ENCODE measurements at regions not wholly inside any gene's neighbourhood (a gene's known extent, or its start where the extent isn't known, plus 50 kb on each side); places are given as distances from the start of the nearest gene placed in this dataset.

DNA sequence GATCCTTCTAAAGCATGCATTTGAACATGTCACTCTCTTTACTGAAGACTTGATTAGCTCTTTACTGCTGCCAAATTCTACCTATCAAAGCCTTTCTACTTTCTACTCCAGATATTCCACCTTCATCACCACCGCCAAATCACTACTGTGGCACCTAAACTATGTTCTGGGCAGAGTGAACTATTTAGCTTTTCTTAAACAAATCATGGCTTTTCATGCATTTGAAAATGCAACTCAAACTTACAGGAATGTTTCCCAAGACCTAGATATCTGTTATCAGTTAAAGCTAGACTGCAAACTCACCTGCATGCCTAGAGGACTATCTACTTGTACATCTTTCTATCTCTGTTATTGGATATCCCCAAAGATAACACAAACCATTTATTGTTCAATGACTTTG lies 109.3 kb downstream of the MAFB start:
- no peaks in the 10 kb centered on the region for H3K36me3 ChIP-seq (ENCODE audit: control insufficient read depth in 2 of 2, extremely low read depth in 1 of 2, insufficient read depth in 2 of 2, low read length in 2 of 2)
- no peaks in the 10 kb centered on the region for H3K4me1 ChIP-seq (ENCODE audit: control insufficient read depth, extremely low read depth, insufficient read depth, low read length)
- DNase-seq (ENCODE audit: low read depth, low spot score) (no peak), FAIRE-seq (no peak)
- no TSS peak for BruUV-seq (replicated peaks)
- H2AFZ ChIP-seq (ENCODE audit: low read depth, low read length) = no peak overlapping the region
- H3K79me2 ChIP-seq (ENCODE audit: control insufficient read depth, insufficient read depth, low read length) = no peaks in the 10 kb centered on the region
- ChIA-PET POLR2A (no interaction called here), CTCF (no interaction called here)
- dilution Hi-C loops (cut with MboI; ENCODE audit: extremely low pct_ligation_motif_present, low sequenced_read_pairs) (loop anchor here (10.0 kb wide), 1 partner anchor 175 kb away; no protein-coding TSS in a partner anchor), intact Hi-C loops (cut with micrococcal nuclease) (no loop called here)
- H3K27ac ChIP-seq (ENCODE audit: insufficient read depth, low read depth, low read length) = no peak overlapping the region
- no peaks in the 10 kb centered on the region for H3K9me3 ChIP-seq (replicated peaks; ENCODE audit: control insufficient read depth, insufficient read depth, low read length)
- no peak overlapping the region for H3K4me3 ChIP-seq (replicated peaks in 1 of 3; ENCODE audit: insufficient read depth in 1 of 3, low read depth in 1 of 3, low read length in 3 of 3)
- H3K9me1 ChIP-seq (replicated peaks; ENCODE audit: control insufficient read depth, extremely low read depth, insufficient read depth, low read length) = no peaks in the 10 kb centered on the region
- H4K20me1 ChIP-seq (replicated peaks; ENCODE audit: control insufficient read depth, extremely low read depth, insufficient read depth, low read length) = no peaks in the 10 kb centered on the region
- TF ChIP-seq, protein P1, sequence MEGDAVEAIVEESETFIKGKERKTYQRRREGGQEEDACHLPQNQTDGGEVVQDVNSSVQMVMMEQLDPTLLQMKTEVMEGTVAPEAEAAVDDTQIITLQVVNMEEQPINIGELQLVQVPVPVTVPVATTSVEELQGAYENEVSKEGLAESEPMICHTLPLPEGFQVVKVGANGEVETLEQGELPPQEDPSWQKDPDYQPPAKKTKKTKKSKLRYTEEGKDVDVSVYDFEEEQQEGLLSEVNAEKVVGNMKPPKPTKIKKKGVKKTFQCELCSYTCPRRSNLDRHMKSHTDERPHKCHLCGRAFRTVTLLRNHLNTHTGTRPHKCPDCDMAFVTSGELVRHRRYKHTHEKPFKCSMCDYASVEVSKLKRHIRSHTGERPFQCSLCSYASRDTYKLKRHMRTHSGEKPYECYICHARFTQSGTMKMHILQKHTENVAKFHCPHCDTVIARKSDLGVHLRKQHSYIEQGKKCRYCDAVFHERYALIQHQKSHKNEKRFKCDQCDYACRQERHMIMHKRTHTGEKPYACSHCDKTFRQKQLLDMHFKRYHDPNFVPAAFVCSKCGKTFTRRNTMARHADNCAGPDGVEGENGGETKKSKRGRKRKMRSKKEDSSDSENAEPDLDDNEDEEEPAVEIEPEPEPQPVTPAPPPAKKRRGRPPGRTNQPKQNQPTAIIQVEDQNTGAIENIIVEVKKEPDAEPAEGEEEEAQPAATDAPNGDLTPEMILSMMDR (IDR thresholded peaks at IDR 0.05; ENCODE audit: extremely low read depth in 1 of 2, insufficient read depth in 1 of 2, low read depth in 1 of 2, low read length in 2 of 2) = no peak
- TF ChIP-seq MYC (IDR thresholded peaks at IDR 0.05; ENCODE audit: low read depth, low read length) (no peak), JUN (IDR thresholded peaks at IDR 0.05; ENCODE audit: borderline replicate concordance, insufficient read depth, insufficient read length, low read depth) (no peak), GATA2 (IDR thresholded peaks at IDR 0.05; ENCODE audit: insufficient read depth, insufficient read length, low read depth, low read length) (no peak), POLR2A (IDR thresholded peaks at IDR 0.05; ENCODE audit: low read depth, low read length) (no peak), POLR2AphosphoS5 (IDR thresholded peaks at IDR 0.05; ENCODE audit: insufficient read depth, low read depth, low read length) (no peak), FOS (IDR thresholded peaks at IDR 0.05; ENCODE audit: borderline replicate concordance, insufficient read depth, low read length) (no peak), EZH2 (IDR thresholded peaks at IDR 0.05; ENCODE audit: borderline replicate concordance, low read depth, low read length, severe bottlenecking) (no peak)
- TF ChIP-seq, protein P2, sequence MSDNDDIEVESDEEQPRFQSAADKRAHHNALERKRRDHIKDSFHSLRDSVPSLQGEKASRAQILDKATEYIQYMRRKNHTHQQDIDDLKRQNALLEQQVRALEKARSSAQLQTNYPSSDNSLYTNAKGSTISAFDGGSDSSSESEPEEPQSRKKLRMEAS (IDR thresholded peaks at IDR 0.05; ENCODE audit: insufficient read depth, insufficient read length) = no peak
- H3K4me2 ChIP-seq (ENCODE audit: insufficient read depth, low read length) = no peak overlapping the region
- H3K9ac ChIP-seq (replicated peaks; ENCODE audit: extremely low read depth, insufficient read depth, low read length) = no peak overlapping the region
- peaks cover 0 to 2% of the 10 kb centered on the region in 2 experiments for H3K27me3 ChIP-seq (ENCODE audit: control insufficient read depth in 2 of 2, insufficient read depth in 2 of 2, low read length in 2 of 2)
